HEK293 (cell line): ENCODE measurements at regions not wholly inside any gene's neighbourhood (a gene's known extent, or its start where the extent isn't known, plus 50 kb on each side); places are given as distances from the start of the nearest gene placed in this dataset.

Experiments
- CTCF ChIA-PET: fragments of 350-600 bp; formaldehyde crosslinking; extraction: SDS; loops from one replicate; lab custom pipeline; 2021; ENCODE audit warnings: antibody characterized with exemption; lab: Yijun Ruan, JAX
- POLR2A ChIA-PET: fragments of 300-600 bp; formaldehyde crosslinking; extraction: SDS; loops from one replicate; lab custom pipeline; 2020; ENCODE audit warnings: antibody characterized with exemption, inconsistent platforms; lab: Yijun Ruan, JAX
- H3K27ac ChIP-seq: fragments of 200-500 bp; sonication (Bioruptor generic); 2 replicates; pipeline ENCODE4 v1.5.1; 2014; ENCODE audit warnings: low read depth, low read length, control low read depth, inconsistent platforms; ENCODE audit errors: extremely low read depth
- H3K36me3 ChIP-seq, 2 experiments: fragments of 200-500 bp in 1 of 2; sonication (Bioruptor generic) in 1 of 2; 1 replicate in 1 of 2; 2 replicates in 1 of 2; pipeline ENCODE4 v1.5.1; 2014 to 2017; ENCODE audit warnings: inconsistent platforms in 2 of 2, low read length in 2 of 2; ENCODE audit not compliant: control insufficient read depth in 2 of 2, insufficient read depth in 1 of 2
- H3K4me1 ChIP-seq: fragments of 200-500 bp; sonication (Bioruptor generic); 2 replicates; pipeline ENCODE4 v1.5.1; 2014; ENCODE audit warnings: mild to moderate bottlenecking, low read length, inconsistent platforms; ENCODE audit not compliant: control insufficient read depth, insufficient read depth
- H3K4me3 ChIP-seq: 2 replicates; pipeline ENCODE4 v1.5.1; 2011; ENCODE audit warnings: low read depth, mild to moderate bottlenecking, control low read depth, low read length, moderate library complexity
- H3K9me3 ChIP-seq: fragments of 200-500 bp; sonication (Bioruptor generic); 2 replicates; pipeline ENCODE4 v1.5.1; 2014; ENCODE audit warnings: low read depth, low read length, inconsistent platforms; ENCODE audit not compliant: control insufficient read depth, insufficient read depth
- HOXD13 ChIP-seq: sonication (generic); formaldehyde crosslinking; IDR thresholded peaks from 2 replicates; pipeline ENCODE4 v1.8.0; 2022; ENCODE audit warnings: missing genetic modification reagents, borderline replicate concordance
- INSM2 ChIP-seq: fragments of 450-650 bp; formaldehyde crosslinking; IDR thresholded peaks from 2 replicates; pipeline ENCODE4 v1.5.1; 2016; ENCODE audit warnings: missing biosample characterization, missing genetic modification characterization
- KLF7 ChIP-seq: fragments of 450-650 bp; formaldehyde crosslinking; IDR thresholded peaks from 2 replicates; pipeline ENCODE4 v1.5.1; 2016; ENCODE audit warnings: missing biosample characterization, missing genetic modification characterization, borderline replicate concordance
- OSR2 ChIP-seq: fragments of 450-650 bp; formaldehyde crosslinking; IDR thresholded peaks from 2 replicates; pipeline ENCODE4 v1.5.1; 2016; ENCODE audit warnings: missing biosample characterization, missing genetic modification characterization
- PATZ1 ChIP-seq: fragments of 450-650 bp; formaldehyde crosslinking; IDR thresholded peaks from 2 replicates; pipeline ENCODE4 v1.5.1; 2016; ENCODE audit warnings: missing biosample characterization, missing genetic modification characterization
- SCRT2 ChIP-seq: fragments of 450-650 bp; formaldehyde crosslinking; IDR thresholded peaks from 2 replicates; pipeline ENCODE4 v1.5.1; 2016; ENCODE audit warnings: missing biosample characterization, missing genetic modification characterization
- SETDB1 ChIP-seq: IDR thresholded peaks from one replicate; pipeline ENCODE4 v1.6.1; 2017; ENCODE audit warnings: mild to moderate bottlenecking, low read length, moderate library complexity, mixed read lengths; ENCODE audit not compliant: insufficient read length
- SP7 ChIP-seq: fragments of 450-650 bp; formaldehyde crosslinking; IDR thresholded peaks from 2 replicates; pipeline ENCODE4 v1.5.1; 2016; ENCODE audit warnings: missing biosample characterization, missing genetic modification characterization
- TSHZ1 ChIP-seq: fragments of 450-650 bp; formaldehyde crosslinking; IDR thresholded peaks from 2 replicates; pipeline ENCODE4 v1.5.1; 2016; ENCODE audit warnings: missing biosample characterization, missing genetic modification characterization, borderline replicate concordance
- ZFP37 ChIP-seq: fragments of 450-650 bp; formaldehyde crosslinking; IDR thresholded peaks from 2 replicates; pipeline ENCODE4 v1.5.1; 2016; ENCODE audit warnings: missing biosample characterization, missing genetic modification characterization
- ZNF16 ChIP-seq: fragments of 450-650 bp; formaldehyde crosslinking; IDR thresholded peaks from 2 replicates; pipeline ENCODE4 v1.5.1; 2016; ENCODE audit warnings: low read depth, missing biosample characterization, missing genetic modification characterization
- ZNF221 ChIP-seq: fragments of 450-650 bp; formaldehyde crosslinking; IDR thresholded peaks from 2 replicates; pipeline ENCODE4 v1.5.1; 2017; ENCODE audit warnings: missing biosample characterization, missing genetic modification characterization, borderline replicate concordance
- ZNF426 ChIP-seq: fragments of 450-650 bp; formaldehyde crosslinking; IDR thresholded peaks from 2 replicates; pipeline ENCODE4 v1.5.1; 2017; ENCODE audit warnings: missing biosample characterization, missing genetic modification characterization, mild to moderate bottlenecking, inconsistent platforms, moderate library complexity
- ZNF449 ChIP-seq: fragments of 450-650 bp; formaldehyde crosslinking; IDR thresholded peaks from 2 replicates; pipeline ENCODE4 v1.5.1; 2017; ENCODE audit warnings: missing biosample characterization, mild to moderate bottlenecking, missing genetic modification characterization, moderate library complexity
- ZNF561 ChIP-seq: fragments of 450-650 bp; IDR thresholded peaks from 2 replicates; pipeline ENCODE4 v1.5.1; 2018; ENCODE audit warnings: missing biosample characterization, missing genetic modification characterization, borderline replicate concordance
- ZNF580 ChIP-seq: fragments of 450-650 bp; formaldehyde crosslinking; IDR thresholded peaks from 2 replicates; pipeline ENCODE4 v1.5.1; 2016; ENCODE audit warnings: missing biosample characterization, missing genetic modification characterization
- ZNF645 ChIP-seq: fragments of 450-650 bp; formaldehyde crosslinking; IDR thresholded peaks from 2 replicates; pipeline ENCODE4; 2016; ENCODE audit warnings: missing biosample characterization, missing genetic modification characterization
- ZNF785 ChIP-seq: fragments of 450-650 bp; formaldehyde crosslinking; IDR thresholded peaks from 2 replicates; pipeline ENCODE4 v1.5.1; 2016; ENCODE audit warnings: missing biosample characterization, missing genetic modification characterization
- ZSCAN4 ChIP-seq: fragments of 450-650 bp; formaldehyde crosslinking; IDR thresholded peaks from 2 replicates; pipeline ENCODE4 v1.5.1; 2017; ENCODE audit warnings: missing biosample characterization, missing genetic modification characterization

GRCh38 chr6:170199716-170200115, 91.2 kb downstream of the DLL1 start:
- Histone ChIP-seq H3K27ac (no peak overlapping the region), H3K36me3 (no peaks in the 10 kb centered on the region), H3K4me1 (no peaks in the 10 kb centered on the region), H3K4me3 (no peak overlapping the region), H3K9me3 (peaks cover 3% of the 10 kb centered on the region)
- no peak for TF ChIP-seq SETDB1
- TF ChIP-seq ZNF645 (tag by site-specific recombination), result no peak
- no peak for TF ChIP-seq ZNF580 (tag by site-specific recombination)
- no peak for TF ChIP-seq PATZ1
- TF ChIP-seq ZNF785, result no peak
- TF ChIP-seq ZSCAN4 (tag by site-specific recombination), result no peak
- no peak for TF ChIP-seq OSR2
- no peak for TF ChIP-seq ZNF16
- TF ChIP-seq ZFP37, result no peak
- TF ChIP-seq ZNF221 (tag by site-specific recombination), result no peak
- no peak for TF ChIP-seq ZNF449 (tag by site-specific recombination)
- TF ChIP-seq ZNF561, result no peak
- no peak for TF ChIP-seq TSHZ1 (tag by site-specific recombination)
- TF ChIP-seq SCRT2, result no peak
- no peak for TF ChIP-seq INSM2
- no peak for TF ChIP-seq SP7 (tag by site-specific recombination)
- TF ChIP-seq KLF7 (tag by site-specific recombination), result no peak
- TF ChIP-seq HOXD13 (CRISPR knock-in tag), result no peak
- no peak for TF ChIP-seq ZNF426
- ChIA-PET CTCF (interaction anchor here (1.2 kb wide), 1 partner anchor 318 kb away, joined by 3 read pairs; no protein-coding TSS in a partner anchor), POLR2A (no interaction called here)
